Ishikawa (cell line): ENCODE measurements at regions not wholly inside any gene's neighbourhood (a gene's known extent, or its start where the extent isn't known, plus 50 kb on each side); places are given as distances from the start of the nearest gene placed in this dataset.

Experiments used
- CEBPB ChIP-seq: IDR thresholded peaks from 2 replicates; pipeline ENCODE4 v1.6.1; 2012
- CREB1 ChIP-seq: IDR thresholded peaks from 2 replicates; pipeline ENCODE4 v1.6.1; 2012; ENCODE audit warnings: low read depth
- EGR1 ChIP-seq: IDR thresholded peaks from 2 replicates; pipeline ENCODE4 v1.6.1; 2012
- EP300 ChIP-seq: IDR thresholded peaks from 2 replicates; pipeline ENCODE4 v1.6.1; 2012; ENCODE audit warnings: borderline replicate concordance
- FOXM1 ChIP-seq: IDR thresholded peaks from 2 replicates; pipeline ENCODE4 v1.6.1; 2012; ENCODE audit warnings: low read depth, borderline replicate concordance
- MAX ChIP-seq: IDR thresholded peaks from 2 replicates; pipeline ENCODE4 v1.6.1; 2012
- NFIC ChIP-seq: IDR thresholded peaks from 2 replicates; pipeline ENCODE4 v1.6.1; 2012
- RAD21 ChIP-seq: IDR thresholded peaks from 2 replicates; pipeline ENCODE4 v1.6.1; 2012; ENCODE audit warnings: low read depth
- REST ChIP-seq: IDR thresholded peaks from 2 replicates; pipeline ENCODE4 v1.6.1; 2012; ENCODE audit warnings: low read depth, mild to moderate bottlenecking
- TAF1 ChIP-seq: IDR thresholded peaks from 2 replicates; pipeline ENCODE4 v1.6.1; 2012; ENCODE audit warnings: low read depth, mild to moderate bottlenecking
- TEAD4 ChIP-seq: IDR thresholded peaks from 2 replicates; pipeline ENCODE4 v1.6.1; 2012
- YY1 ChIP-seq: IDR thresholded peaks from 2 replicates; pipeline ENCODE4 v1.6.1; 2012; ENCODE audit warnings: low read depth
- ZBTB7A ChIP-seq: IDR thresholded peaks from 2 replicates; pipeline ENCODE4 v1.6.1; 2012; ENCODE audit warnings: low read depth
- TF ChIP-seq, protein P1 (sequence below): IDR thresholded peaks from 2 replicates; pipeline ENCODE4 v1.6.1; 2012

DNA sequence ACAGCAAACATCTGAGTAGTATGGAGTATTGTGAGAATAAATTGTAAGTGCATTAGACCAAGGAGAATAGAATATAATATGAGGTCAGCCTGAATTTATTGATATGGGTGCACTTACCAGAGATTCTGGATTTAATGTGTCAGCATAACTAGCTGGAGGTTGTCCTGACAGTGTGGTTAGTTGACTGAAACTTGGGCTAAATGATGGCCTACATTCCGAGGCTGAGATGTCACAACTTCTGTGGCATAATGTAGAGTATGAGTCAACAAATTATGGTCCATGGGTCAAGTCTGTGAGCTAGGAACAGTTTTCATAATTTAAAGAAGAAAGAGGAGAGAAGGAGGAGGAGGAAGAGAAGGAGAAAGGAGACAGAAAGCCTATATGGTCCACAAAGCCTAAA lies 127.6 kb downstream of the QPCT start:
- TF ChIP-seq RAD21 (no peak), YY1 (no peak), EP300 (no peak), NFIC (no peak), MAX (no peak), REST (no peak), ZBTB7A (no peak), CEBPB (no peak), TEAD4 (no peak), TAF1 (no peak), CREB1 (no peak), EGR1 (no peak), FOXM1 (no peak)
- TF ChIP-seq, protein P1, sequence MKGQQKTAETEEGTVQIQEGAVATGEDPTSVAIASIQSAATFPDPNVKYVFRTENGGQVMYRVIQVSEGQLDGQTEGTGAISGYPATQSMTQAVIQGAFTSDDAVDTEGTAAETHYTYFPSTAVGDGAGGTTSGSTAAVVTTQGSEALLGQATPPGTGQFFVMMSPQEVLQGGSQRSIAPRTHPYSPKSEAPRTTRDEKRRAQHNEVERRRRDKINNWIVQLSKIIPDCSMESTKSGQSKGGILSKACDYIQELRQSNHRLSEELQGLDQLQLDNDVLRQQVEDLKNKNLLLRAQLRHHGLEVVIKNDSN, result no peak
